PC-9 (cell line): ENCODE measurements at regions not wholly inside any gene's neighbourhood (a gene's known extent, or its start where the extent isn't known, plus 50 kb on each side); places are given as distances from the start of the nearest gene placed in this dataset.

ENCODE experiments used
- BruUV-seq: library from RNA; stranded (reverse); fragments of 400-500 nt; replicated peaks from 2 replicates; lab custom pipeline; 2021; lab: Mats Ljungman, UMichigan
- CTCF ChIA-PET: fragments of 300-600 bp; sonication (Branson Sonifier 250); formaldehyde crosslinking; loops from one replicate; lab custom pipeline; 2022; ENCODE audit warnings: antibody characterized with exemption; lab: Charles Lee
- POLR2A ChIA-PET: fragments of 300-600 bp; sonication (Branson Sonifier 250); formaldehyde crosslinking; loops from one replicate; lab custom pipeline; 2022; ENCODE audit warnings: antibody characterized with exemption; ENCODE audit not compliant: unreplicated experiment; lab: Charles Lee
- DNase-seq, 2 experiments: peaks; one replicate each; pipeline versions ENCODE4 v3.0.0 to v3.0.0-alpha.2; 2015 to 2022; ENCODE audit warnings: mixed read lengths in 1 of 2
- H2AFZ ChIP-seq: fragments of 200-600 bp; sonication (generic); 2 replicates; pipeline ENCODE4 v1.8.1; 2017; ENCODE audit warnings: antibody characterized with exemption
- H3F3A ChIP-seq: fragments of 200-600 bp; sonication (generic); 2 replicates; pipeline ENCODE4 v1.8.1; 2017; ENCODE audit warnings: antibody characterized with exemption, mild to moderate bottlenecking, low read depth; ENCODE audit not compliant: insufficient read depth
- H3K27ac ChIP-seq: fragments of 200-600 bp; sonication (generic); 2 replicates; pipeline ENCODE4 v1.6.1; 2016; ENCODE audit warnings: mixed run types
- H3K27me3 ChIP-seq: fragments of 200-600 bp; sonication (generic); 2 replicates; pipeline ENCODE4 v1.6.1; 2016; ENCODE audit warnings: low read depth, mixed run types; ENCODE audit not compliant: insufficient read depth
- H3K36me3 ChIP-seq: fragments of 200-600 bp; sonication (generic); 2 replicates; pipeline ENCODE4 v1.6.1; 2016; ENCODE audit warnings: low read depth, mixed run types
- H3K4me1 ChIP-seq: fragments of 200-600 bp; sonication (generic); replicated peaks from 2 replicates; pipeline ENCODE4 v1.6.1; 2016; ENCODE audit warnings: mixed run types; ENCODE audit not compliant: insufficient read depth
- H3K4me2 ChIP-seq: fragments of 200-600 bp; sonication (generic); 2 replicates; pipeline ENCODE4 v1.6.1; 2017; ENCODE audit warnings: mixed run types
- H3K4me3 ChIP-seq: fragments of 200-600 bp; sonication (generic); 2 replicates; pipeline ENCODE4 v1.6.1; 2016; ENCODE audit warnings: mixed run types
- H3K79me2 ChIP-seq: fragments of 200-600 bp; sonication (generic); 2 replicates; pipeline ENCODE4 v1.6.1; 2017; ENCODE audit warnings: low read depth, mixed run types
- H3K9me2 ChIP-seq: fragments of 200-600 bp; sonication (generic); 2 replicates; pipeline ENCODE4 v1.8.1; 2017; ENCODE audit warnings: mild to moderate bottlenecking; ENCODE audit not compliant: insufficient read depth
- H3K9me3 ChIP-seq: fragments of 200-600 bp; sonication (generic); 2 replicates; pipeline ENCODE4 v1.8.1; 2016; ENCODE audit warnings: low read depth; ENCODE audit not compliant: insufficient read depth
- H4K20me1 ChIP-seq: fragments of 200-600 bp; sonication (generic); 2 replicates; pipeline ENCODE4 v1.8.1; 2017; ENCODE audit not compliant: insufficient read depth
- EZH2 ChIP-seq: fragments of 200-600 bp; sonication (generic); IDR thresholded peaks from 2 replicates; pipeline ENCODE4 v1.8.0; 2017; ENCODE audit warnings: antibody characterized with exemption, low read depth
- intact Hi-C: fragments of 100-400 bp; cut with micrococcal nuclease; formaldehyde crosslinking; loops from one replicate; pipeline ENCODE4 v1.10.0; 2022; ENCODE audit not compliant: unreplicated experiment
- TF ChIP-seq, protein P1 (sequence below): fragments of 200-600 bp; sonication (generic); conservative IDR thresholded peaks from 2 replicates; pipeline ENCODE4 v1.6.1; 2017; ENCODE audit warnings: mixed run types, antibody characterized with exemption, mild to moderate bottlenecking, moderate library complexity

DNA sequence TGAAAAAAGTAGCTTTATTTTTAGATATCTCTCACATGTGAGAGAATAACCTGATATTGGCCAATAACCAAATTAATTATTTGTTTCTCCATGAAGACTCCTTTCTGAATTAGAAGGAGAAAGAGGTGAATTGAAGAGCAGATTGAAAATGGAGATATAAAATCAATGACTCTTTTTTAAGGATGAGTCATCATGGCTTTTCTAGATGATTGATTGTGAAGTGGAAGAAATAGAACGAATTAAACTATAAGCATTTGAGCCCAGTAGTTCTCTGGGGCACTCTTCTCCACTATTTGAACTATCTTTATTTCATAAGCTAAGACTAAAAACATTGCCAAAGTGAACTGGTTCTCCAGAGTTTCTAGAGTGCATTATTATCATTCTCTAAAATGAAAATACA lies 137.2 kb upstream of the EDNRA start:
- no peaks in the 10 kb centered on the region for H4K20me1 ChIP-seq
- no TSS peak for BruUV-seq
- H2AFZ ChIP-seq: no peak overlapping the region
- no peak overlapping the region for H3K27ac ChIP-seq
- POLR2A ChIA-PET: no interaction called here
- CTCF ChIA-PET: no interaction called here
- no peaks in the 10 kb centered on the region for H3K36me3 ChIP-seq
- H3F3A ChIP-seq: no peaks in the 10 kb centered on the region
- TF ChIP-seq, protein P1, sequence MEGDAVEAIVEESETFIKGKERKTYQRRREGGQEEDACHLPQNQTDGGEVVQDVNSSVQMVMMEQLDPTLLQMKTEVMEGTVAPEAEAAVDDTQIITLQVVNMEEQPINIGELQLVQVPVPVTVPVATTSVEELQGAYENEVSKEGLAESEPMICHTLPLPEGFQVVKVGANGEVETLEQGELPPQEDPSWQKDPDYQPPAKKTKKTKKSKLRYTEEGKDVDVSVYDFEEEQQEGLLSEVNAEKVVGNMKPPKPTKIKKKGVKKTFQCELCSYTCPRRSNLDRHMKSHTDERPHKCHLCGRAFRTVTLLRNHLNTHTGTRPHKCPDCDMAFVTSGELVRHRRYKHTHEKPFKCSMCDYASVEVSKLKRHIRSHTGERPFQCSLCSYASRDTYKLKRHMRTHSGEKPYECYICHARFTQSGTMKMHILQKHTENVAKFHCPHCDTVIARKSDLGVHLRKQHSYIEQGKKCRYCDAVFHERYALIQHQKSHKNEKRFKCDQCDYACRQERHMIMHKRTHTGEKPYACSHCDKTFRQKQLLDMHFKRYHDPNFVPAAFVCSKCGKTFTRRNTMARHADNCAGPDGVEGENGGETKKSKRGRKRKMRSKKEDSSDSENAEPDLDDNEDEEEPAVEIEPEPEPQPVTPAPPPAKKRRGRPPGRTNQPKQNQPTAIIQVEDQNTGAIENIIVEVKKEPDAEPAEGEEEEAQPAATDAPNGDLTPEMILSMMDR: no peak
- no peak for TF ChIP-seq EZH2
- no peaks in the 10 kb centered on the region for H3K27me3 ChIP-seq
- no peaks in the 10 kb centered on the region for H3K4me1 ChIP-seq
- intact Hi-C loops: no loop called here
- H3K4me2 ChIP-seq: no peak overlapping the region
- H3K9me2 ChIP-seq: no peaks in the 10 kb centered on the region
- no peaks in the 10 kb centered on the region for H3K9me3 ChIP-seq
- H3K4me3 ChIP-seq: no peak overlapping the region
- no peak for DNase-seq
- H3K79me2 ChIP-seq: no peaks in the 10 kb centered on the region

- ChIA-PET POLR2A (interaction anchor here (0.6 kb wide), 1 partner anchor 75 kb away, joined by 6 read pairs; no protein-coding TSS in a partner anchor), CTCF (no interaction called here)
- Histone ChIP-seq H3K36me3 (no peaks in the 10 kb centered on the region), H3K27ac (no peak overlapping the region), H3K4me1 (no peaks in the 10 kb centered on the region), H3F3A (no peaks in the 10 kb centered on the region), H3K4me3 (no peak overlapping the region), H4K20me1 (no peaks in the 10 kb centered on the region), H3K27me3 (no peaks in the 10 kb centered on the region), H2AFZ (no peak overlapping the region), H3K9me2 (no peaks in the 10 kb centered on the region), H3K79me2 (no peaks in the 10 kb centered on the region), H3K4me2 (no peak overlapping the region), H3K9me3 (no peaks in the 10 kb centered on the region)
- intact Hi-C loops: no loop called here
- TF ChIP-seq, protein P1: no peak
- no peak for TF ChIP-seq EZH2
- DNase-seq: no peak
- BruUV-seq: no TSS peak
Observed at GRCh38 chr4:147345662-147346061, 135.2 kb upstream of the EDNRA start.

- POLR2A ChIA-PET: no interaction called here
- Histone ChIP-seq H4K20me1 (no peaks in the 10 kb centered on the region), H3K27me3 (no peaks in the 10 kb centered on the region), H2AFZ (no peak overlapping the region), H3K4me1 (no peaks in the 10 kb centered on the region), H3K27ac (no peak overlapping the region), H3K79me2 (no peaks in the 10 kb centered on the region), H3K9me2 (no peaks in the 10 kb centered on the region), H3F3A (no peaks in the 10 kb centered on the region), H3K4me2 (no peak overlapping the region), H3K9me3 (no peaks in the 10 kb centered on the region), H3K4me3 (no peak overlapping the region), H3K36me3 (no peaks in the 10 kb centered on the region)
- CTCF ChIA-PET: no interaction called here
- intact Hi-C loops: no loop called here
- BruUV-seq: no TSS peak
- DNase-seq: no peak
- TF ChIP-seq EZH2: no peak
- TF ChIP-seq, protein P1: no peak
Observed at GRCh38 chr4:147347217-147347616, 133.7 kb upstream of the EDNRA start.
